WI38 (cell line): ENCODE measurements at regions not wholly inside any gene's neighbourhood (a gene's known extent, or its start where the extent isn't known, plus 50 kb on each side); places are given as distances from the start of the nearest gene placed in this dataset.

Experiments used
- H3K4me3 ChIP-seq: 2 replicates; pipeline ENCODE4 v1.5.1; 2011; ENCODE audit warnings: low read depth, mild to moderate bottlenecking, control low read depth, low read length
- TF ChIP-seq, protein P1 (sequence below): IDR thresholded peaks from 2 replicates; pipeline ENCODE4 v1.5.1; 2012; ENCODE audit warnings: low read depth, mild to moderate bottlenecking, control low read depth, low read length

DNA sequence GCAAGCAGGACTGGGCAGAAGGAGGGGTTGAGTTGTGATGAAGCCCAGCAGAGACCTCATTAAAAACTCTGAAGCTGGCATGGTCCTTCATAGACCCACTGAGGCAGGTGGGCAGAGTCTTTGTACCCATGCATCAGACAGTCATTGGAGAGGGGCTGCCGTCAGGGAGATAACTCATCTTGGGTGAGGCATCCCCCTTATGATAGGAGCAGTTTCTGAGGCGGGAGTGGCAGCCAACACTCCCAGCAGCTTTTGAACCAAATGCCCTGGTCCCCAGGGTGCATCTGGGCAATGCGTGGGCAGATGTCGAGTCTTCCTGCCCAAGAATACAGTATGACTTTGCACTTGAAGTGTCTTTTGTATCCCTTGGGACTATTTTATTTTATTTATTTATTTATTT, 68.1 kb downstream of the HTR5A start:
- TF ChIP-seq, protein P1, sequence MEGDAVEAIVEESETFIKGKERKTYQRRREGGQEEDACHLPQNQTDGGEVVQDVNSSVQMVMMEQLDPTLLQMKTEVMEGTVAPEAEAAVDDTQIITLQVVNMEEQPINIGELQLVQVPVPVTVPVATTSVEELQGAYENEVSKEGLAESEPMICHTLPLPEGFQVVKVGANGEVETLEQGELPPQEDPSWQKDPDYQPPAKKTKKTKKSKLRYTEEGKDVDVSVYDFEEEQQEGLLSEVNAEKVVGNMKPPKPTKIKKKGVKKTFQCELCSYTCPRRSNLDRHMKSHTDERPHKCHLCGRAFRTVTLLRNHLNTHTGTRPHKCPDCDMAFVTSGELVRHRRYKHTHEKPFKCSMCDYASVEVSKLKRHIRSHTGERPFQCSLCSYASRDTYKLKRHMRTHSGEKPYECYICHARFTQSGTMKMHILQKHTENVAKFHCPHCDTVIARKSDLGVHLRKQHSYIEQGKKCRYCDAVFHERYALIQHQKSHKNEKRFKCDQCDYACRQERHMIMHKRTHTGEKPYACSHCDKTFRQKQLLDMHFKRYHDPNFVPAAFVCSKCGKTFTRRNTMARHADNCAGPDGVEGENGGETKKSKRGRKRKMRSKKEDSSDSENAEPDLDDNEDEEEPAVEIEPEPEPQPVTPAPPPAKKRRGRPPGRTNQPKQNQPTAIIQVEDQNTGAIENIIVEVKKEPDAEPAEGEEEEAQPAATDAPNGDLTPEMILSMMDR: no peak
- H3K4me3 ChIP-seq: no peak overlapping the region

DNA sequence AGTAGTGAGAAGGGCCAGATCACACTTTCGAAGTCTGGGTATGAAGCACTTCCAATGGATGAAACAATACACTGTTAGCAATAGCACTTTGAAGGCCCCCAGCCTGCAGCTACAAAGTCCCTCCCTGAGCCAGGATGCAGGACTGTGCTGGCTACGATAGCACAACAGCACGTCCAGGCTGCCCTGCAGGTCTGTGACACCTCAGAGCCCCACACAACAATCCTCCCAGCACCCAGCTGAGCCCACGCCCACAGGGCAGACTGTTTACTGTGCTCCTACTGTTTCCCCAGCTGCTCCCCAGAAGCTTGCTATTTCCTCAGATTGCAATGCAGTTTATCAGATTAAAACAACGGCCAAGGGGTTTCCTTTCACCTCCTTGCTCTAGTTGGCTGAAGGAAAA, 71.4 kb downstream of the HTR5A start:
- TF ChIP-seq, protein P1: no peak
- no peak overlapping the region for H3K4me3 ChIP-seq

DNA sequence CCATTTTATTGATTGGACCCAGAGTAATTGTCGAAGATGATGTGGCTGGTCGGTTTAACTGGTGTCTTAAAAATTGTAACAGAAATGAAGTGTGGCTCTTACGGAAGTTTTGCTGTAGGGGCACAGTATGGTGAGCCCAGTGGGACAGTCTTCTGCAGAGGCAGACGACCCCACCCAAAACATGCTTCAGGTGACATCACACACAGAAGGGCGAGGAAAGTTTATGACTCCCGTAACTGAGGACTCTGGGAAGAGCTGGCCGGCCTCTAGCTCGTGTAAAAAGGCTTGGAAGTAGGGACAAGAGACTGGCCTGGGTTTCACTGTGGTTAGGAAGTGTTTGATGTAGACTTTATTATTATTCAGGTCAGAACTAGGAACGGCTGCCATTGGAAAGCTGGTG, 73.3 kb downstream of the HTR5A start:
- TF ChIP-seq, protein P1: no peak
- no peak overlapping the region for H3K4me3 ChIP-seq

DNA sequence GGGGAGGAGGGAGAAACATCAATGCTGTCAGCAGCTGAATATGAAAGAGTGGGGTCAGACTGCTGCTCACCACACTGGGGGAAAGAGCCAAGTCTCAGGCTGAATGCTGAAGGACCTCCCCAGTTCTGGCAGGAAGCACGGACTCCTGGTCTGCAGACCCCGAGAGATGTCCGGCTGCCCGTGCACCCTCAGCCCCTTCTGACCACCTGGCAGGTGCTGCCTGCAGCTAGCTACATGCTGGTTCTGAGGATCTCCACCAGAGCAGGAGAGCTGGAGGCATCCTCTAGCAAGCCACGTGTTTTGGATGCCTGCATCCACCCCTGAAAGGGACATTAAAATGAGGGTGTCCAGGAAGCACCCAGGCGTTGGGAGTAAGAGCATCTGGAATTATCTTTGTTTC, 74.2 kb downstream of the HTR5A start:
- no peak overlapping the region for H3K4me3 ChIP-seq
- TF ChIP-seq, protein P1: no peak

DNA sequence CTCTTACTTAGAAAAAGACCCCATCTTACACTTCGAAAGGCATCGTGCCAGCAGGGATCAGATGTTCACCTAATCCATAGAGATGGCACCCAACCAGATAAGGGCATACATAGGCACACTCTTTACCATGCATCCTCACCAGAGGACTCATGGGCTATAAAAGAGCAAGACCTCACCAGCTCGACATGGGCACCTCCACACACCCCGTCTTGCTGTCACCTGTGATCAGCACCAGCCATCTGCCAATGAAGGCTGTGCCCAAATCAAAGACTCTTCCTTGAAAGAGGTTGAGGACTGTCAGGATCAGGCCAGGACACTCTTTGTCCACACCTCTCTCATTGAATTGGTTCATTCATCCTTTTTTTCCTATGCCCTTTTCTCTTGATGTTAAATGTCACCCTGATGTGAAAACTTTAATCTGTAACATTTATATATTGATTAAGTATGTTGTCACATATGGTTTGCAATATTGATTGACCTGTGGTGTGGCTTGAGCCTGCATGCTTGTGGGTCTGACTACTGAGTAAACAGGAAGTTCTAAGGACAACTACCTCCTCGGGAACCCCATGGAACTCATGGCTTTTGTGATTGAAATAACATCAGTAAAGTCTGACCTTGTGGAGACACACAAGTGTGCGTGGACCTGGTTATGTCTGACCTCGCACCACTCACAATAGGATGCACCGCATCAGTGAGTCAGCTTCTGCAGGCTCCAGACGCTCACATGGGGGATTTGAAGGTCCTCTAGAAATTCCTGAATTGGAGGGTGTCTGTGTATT, 75.5 kb downstream of the HTR5A start:
- no peak overlapping the region for H3K4me3 ChIP-seq
- TF ChIP-seq, protein P1: no peak

DNA sequence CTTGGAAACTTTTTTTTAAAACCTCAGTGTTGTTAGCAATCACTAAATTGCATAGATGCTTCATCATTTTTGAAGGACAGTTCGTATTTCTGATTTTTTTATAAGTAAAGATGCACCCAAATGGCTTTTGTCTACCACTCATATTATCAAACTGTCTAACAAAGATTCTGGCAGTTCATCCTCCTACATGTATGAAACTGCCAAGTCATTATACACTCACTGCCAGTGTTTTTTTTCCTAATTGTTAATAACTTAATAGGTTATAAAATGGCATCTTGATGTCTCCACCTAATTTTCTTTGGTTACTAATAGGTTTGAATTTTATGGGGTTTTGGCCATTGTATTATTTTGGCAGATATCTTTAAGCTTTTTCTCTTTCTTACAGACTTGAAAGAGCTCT, 77.0 kb downstream of the HTR5A start:
- TF ChIP-seq, protein P1: no peak
- H3K4me3 ChIP-seq: no peak overlapping the region

DNA sequence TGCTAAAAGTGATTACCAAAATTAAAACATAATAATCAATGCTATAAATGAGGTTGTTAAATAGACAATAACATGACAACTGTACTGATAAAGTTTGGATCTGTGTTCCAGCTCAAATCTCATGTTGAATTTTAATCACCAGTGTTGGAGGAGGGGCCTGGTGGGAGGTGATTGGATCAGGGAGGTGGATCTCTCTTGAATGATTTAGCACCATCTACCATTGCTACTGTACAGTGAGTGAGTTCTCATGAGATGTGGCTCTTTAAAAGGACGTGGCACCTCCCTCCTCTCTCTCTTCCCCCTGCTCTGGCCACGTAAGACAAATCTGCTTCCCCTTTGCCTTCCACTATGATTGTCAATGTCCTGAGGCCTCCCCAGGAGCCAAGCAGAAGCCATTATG, 77.5 kb downstream of the HTR5A start:
- TF ChIP-seq, protein P1: no peak
- no peak overlapping the region for H3K4me3 ChIP-seq
